PC-3 (cell line): ENCODE measurements at regions not wholly inside any gene's neighbourhood (a gene's known extent, or its start where the extent isn't known, plus 50 kb on each side); places are given as distances from the start of the nearest gene placed in this dataset.

Experiments used
- ATAC-seq: fragments of 200-7000 bp; cut with Tn5 transposase; 2 replicates; pipeline ENCODE4 v1.9.1; 2020; ENCODE audit warnings: mild to moderate bottlenecking, moderate library complexity
- BruUV-seq: library from RNA; stranded (reverse); fragments of 400-500 nt; replicated peaks from 2 replicates; lab custom pipeline; 2021; lab: Mats Ljungman, UMichigan
- CTCF ChIA-PET: fragments of 300-600 bp; sonication (Branson Sonifier 250); formaldehyde crosslinking; loops from one replicate; lab custom pipeline; 2022; ENCODE audit warnings: antibody characterized with exemption; lab: Charles Lee
- POLR2A ChIA-PET: fragments of 300-600 bp; sonication (Branson Sonifier 250); formaldehyde crosslinking; loops from one replicate; lab custom pipeline; 2022; ENCODE audit warnings: antibody characterized with exemption; ENCODE audit not compliant: unreplicated experiment; lab: Charles Lee
- DNase-seq: peaks from one replicate; pipeline ENCODE4 v3.0.0-alpha.2; 2015
- H2AFZ ChIP-seq: fragments of 300-600 bp; sonication (generic); 2 replicates; pipeline ENCODE4 v1.6.0; 2016; ENCODE audit warnings: antibody characterized with exemption, low read length
- H3F3A ChIP-seq: fragments of 300-600 bp; sonication (generic); one replicate; pipeline ENCODE4 v1.6.0; 2017; ENCODE audit warnings: antibody characterized with exemption, low read length, control low read depth, mild to moderate bottlenecking; ENCODE audit not compliant: unreplicated experiment
- H3K27ac ChIP-seq: fragments of 300-600 bp; sonication (generic); 2 replicates; pipeline ENCODE4 v1.5.1; 2016; ENCODE audit warnings: mild to moderate bottlenecking, low read length
- H3K27me3 ChIP-seq: fragments of 300-600 bp; sonication (generic); 2 replicates; pipeline ENCODE4 v1.6.1; 2016; ENCODE audit warnings: low read length, mixed read lengths
- H3K36me3 ChIP-seq: fragments of 300-600 bp; sonication (generic); 2 replicates; pipeline ENCODE4 v1.6.1; 2016; ENCODE audit warnings: low read depth, mixed run types, low read length, mixed read lengths
- H3K4me1 ChIP-seq: fragments of 300-600 bp; sonication (generic); 2 replicates; pipeline ENCODE4 v1.5.1; 2016; ENCODE audit warnings: low read length; ENCODE audit not compliant: insufficient read depth
- H3K4me2 ChIP-seq: fragments of 300-600 bp; sonication (generic); 2 replicates; pipeline ENCODE4 v1.6.0; 2016; ENCODE audit warnings: low read length
- H3K4me3 ChIP-seq: fragments of 300-600 bp; sonication (generic); 2 replicates; pipeline ENCODE4 v1.5.1; 2016; ENCODE audit warnings: mild to moderate bottlenecking, low read length, mixed read lengths
- H3K79me2 ChIP-seq: fragments of 300-600 bp; sonication (generic); 2 replicates; pipeline ENCODE4 v1.6.1; 2017; ENCODE audit warnings: low read length, mixed read lengths
- H3K9ac ChIP-seq: fragments of 300-600 bp; sonication (generic); 2 replicates; pipeline ENCODE4 v1.6.0; 2016; ENCODE audit warnings: mild to moderate bottlenecking, low read length
- H3K9me2 ChIP-seq: fragments of 300-600 bp; sonication (generic); replicated peaks from 2 replicates; pipeline ENCODE4 v1.6.1; 2016; ENCODE audit warnings: mixed run types, low read length, mixed read lengths
- H3K9me3 ChIP-seq: fragments of 300-600 bp; sonication (generic); 2 replicates; pipeline ENCODE4 v1.6.1; 2016; ENCODE audit warnings: low read length, mixed read lengths
- H4K20me1 ChIP-seq: fragments of 300-600 bp; sonication (generic); 2 replicates; pipeline ENCODE4 v1.6.1; 2016; ENCODE audit warnings: low read length, mixed read lengths
- EZH2 ChIP-seq: fragments of 300-600 bp; sonication (generic); IDR thresholded peaks from one replicate; pipeline ENCODE4 v1.6.1; 2017; ENCODE audit warnings: antibody characterized with exemption, mild to moderate bottlenecking, low read length; ENCODE audit not compliant: unreplicated experiment
- EZH2phosphoT487 ChIP-seq: fragments of 300-600 bp; sonication (generic); IDR thresholded peaks from 2 replicates; pipeline ENCODE4 v1.6.1; 2018; ENCODE audit warnings: mild to moderate bottlenecking, antibody characterized with exemption, low read length, borderline replicate concordance
- intact Hi-C: fragments of 100-400 bp; cut with micrococcal nuclease; formaldehyde crosslinking; loops from 2 replicates; pipeline ENCODE4 v1.9.0; 2023
- TF ChIP-seq, protein P1 (sequence below): fragments of 300-600 bp; sonication (generic); conservative IDR thresholded peaks from 2 replicates; pipeline ENCODE4 v1.5.1; 2017; ENCODE audit warnings: antibody characterized with exemption, low read depth, mild to moderate bottlenecking, low read length

DNA sequence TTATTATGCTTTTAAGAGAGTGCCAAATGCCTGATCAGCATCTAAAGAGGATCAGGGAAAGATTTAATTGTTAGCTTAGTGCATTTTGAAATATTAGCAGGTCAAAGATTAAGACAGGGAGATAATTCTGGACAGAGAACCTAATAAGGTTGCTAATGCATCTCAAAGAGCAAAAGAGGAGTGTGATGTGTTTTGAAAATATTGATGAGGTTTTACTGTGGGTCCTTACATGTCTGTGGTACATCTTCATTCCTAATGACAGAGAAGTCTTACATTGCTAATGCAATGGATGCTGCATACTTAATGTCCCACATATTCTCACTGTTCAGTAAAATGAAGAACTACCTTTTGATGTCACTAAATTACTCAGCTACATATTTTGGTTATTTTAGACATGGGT, 154.1 kb downstream of the TAF11L14 start:
- POLR2A ChIA-PET, result no interaction called here
- no peak for ATAC-seq

DNA sequence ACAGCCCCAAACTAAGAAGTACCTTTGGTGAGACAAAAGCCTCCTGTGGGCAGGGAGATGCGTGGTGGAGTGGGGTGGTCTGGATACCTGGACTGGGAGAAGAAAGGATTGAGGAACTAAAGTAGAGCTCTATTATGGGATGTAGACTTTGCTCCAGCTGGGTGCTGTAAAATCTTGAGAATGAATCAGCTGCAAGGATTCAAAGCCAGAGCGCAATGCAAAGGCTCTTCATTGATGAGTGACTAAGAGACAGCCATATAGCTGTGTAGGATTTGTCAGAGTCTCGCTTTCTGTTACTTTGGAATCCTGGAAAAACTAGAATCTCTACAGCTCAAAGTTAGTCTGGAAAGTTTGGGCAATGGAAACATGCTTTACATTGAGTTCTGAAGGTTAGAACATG, 159.9 kb downstream of the TAF11L14 start:
- TF ChIP-seq EZH2 (no peak), EZH2phosphoT487 (no peak)
- H3K27me3 ChIP-seq, result no peaks in the 10 kb centered on the region
- H3K9me3 ChIP-seq, result no peaks in the 10 kb centered on the region
- H3F3A ChIP-seq, result no peaks in the 10 kb centered on the region
- no peak overlapping the region for H2AFZ ChIP-seq
- ATAC-seq, result no peak
- no peak overlapping the region for H3K4me3 ChIP-seq
- no peak overlapping the region for H3K27ac ChIP-seq
- H3K36me3 ChIP-seq, result no peaks in the 10 kb centered on the region
- intact Hi-C loops, result no loop called here
- H3K9me2 ChIP-seq, result no peaks in the 10 kb centered on the region
- H3K79me2 ChIP-seq, result no peaks in the 10 kb centered on the region
- ChIA-PET POLR2A (no interaction called here), CTCF (no interaction called here)
- BruUV-seq, result no TSS peak
- no peaks in the 10 kb centered on the region for H4K20me1 ChIP-seq
- peaks cover 16% of the 10 kb centered on the region for H3K4me1 ChIP-seq
- DNase-seq, result peak; percentile 16
- no peak overlapping the region for H3K4me2 ChIP-seq
- H3K9ac ChIP-seq, result no peak overlapping the region

More for the DNA sequence above, 154.1 kb downstream of the TAF11L14 start:
- no peaks in the 10 kb centered on the region for H3K36me3 ChIP-seq
- BruUV-seq, result no TSS peak
- H4K20me1 ChIP-seq, result no peaks in the 10 kb centered on the region
- TF ChIP-seq EZH2phosphoT487 (no peak), EZH2 (no peak)
- TF ChIP-seq, protein P1, sequence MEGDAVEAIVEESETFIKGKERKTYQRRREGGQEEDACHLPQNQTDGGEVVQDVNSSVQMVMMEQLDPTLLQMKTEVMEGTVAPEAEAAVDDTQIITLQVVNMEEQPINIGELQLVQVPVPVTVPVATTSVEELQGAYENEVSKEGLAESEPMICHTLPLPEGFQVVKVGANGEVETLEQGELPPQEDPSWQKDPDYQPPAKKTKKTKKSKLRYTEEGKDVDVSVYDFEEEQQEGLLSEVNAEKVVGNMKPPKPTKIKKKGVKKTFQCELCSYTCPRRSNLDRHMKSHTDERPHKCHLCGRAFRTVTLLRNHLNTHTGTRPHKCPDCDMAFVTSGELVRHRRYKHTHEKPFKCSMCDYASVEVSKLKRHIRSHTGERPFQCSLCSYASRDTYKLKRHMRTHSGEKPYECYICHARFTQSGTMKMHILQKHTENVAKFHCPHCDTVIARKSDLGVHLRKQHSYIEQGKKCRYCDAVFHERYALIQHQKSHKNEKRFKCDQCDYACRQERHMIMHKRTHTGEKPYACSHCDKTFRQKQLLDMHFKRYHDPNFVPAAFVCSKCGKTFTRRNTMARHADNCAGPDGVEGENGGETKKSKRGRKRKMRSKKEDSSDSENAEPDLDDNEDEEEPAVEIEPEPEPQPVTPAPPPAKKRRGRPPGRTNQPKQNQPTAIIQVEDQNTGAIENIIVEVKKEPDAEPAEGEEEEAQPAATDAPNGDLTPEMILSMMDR, result no peak
- no peaks in the 10 kb centered on the region for H3F3A ChIP-seq
- no peak overlapping the region for H3K27ac ChIP-seq
- H3K9me3 ChIP-seq, result no peaks in the 10 kb centered on the region
- H2AFZ ChIP-seq, result no peak overlapping the region
- H3K4me2 ChIP-seq, result no peak overlapping the region
- H3K9ac ChIP-seq, result no peak overlapping the region
- intact Hi-C loops, result no loop called here
- DNase-seq, result no peak
- CTCF ChIA-PET, result no interaction called here
- H3K9me2 ChIP-seq, result no peaks in the 10 kb centered on the region
- H3K4me3 ChIP-seq, result no peak overlapping the region
- no peaks in the 10 kb centered on the region for H3K4me1 ChIP-seq
- no peaks in the 10 kb centered on the region for H3K27me3 ChIP-seq
- H3K79me2 ChIP-seq, result no peaks in the 10 kb centered on the region

DNA sequence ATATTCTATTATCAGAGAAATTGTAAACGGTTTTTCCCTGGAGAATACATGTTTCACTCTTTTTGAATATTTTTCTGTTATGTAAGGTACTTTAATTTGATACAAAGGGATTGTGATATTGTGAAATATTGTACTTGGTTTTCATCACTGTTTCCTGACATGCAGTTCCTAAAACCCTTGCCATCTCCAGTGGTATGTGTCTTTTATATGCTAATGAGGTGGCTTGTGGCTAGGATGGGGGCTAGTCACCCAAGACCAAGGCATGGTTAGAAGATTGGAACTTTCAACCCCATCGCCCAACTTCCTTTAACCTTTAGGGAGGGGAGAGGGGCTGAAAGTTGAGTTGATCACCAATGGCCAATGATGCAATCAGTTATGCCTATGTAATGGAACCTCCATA, 160.6 kb downstream of the TAF11L14 start:
- TF ChIP-seq, protein P1, result no peak
- no peak for TF ChIP-seq EZH2
- no peak for TF ChIP-seq EZH2phosphoT487
- Histone ChIP-seq H3K4me1 (peaks cover 22% of the 10 kb centered on the region), H3K4me3 (no peak overlapping the region), H3F3A (no peaks in the 10 kb centered on the region), H3K9ac (no peak overlapping the region), H3K27ac (no peak overlapping the region), H4K20me1 (no peaks in the 10 kb centered on the region), H3K36me3 (no peaks in the 10 kb centered on the region), H3K9me3 (no peaks in the 10 kb centered on the region), H3K4me2 (no peak overlapping the region), H2AFZ (no peak overlapping the region), H3K79me2 (no peaks in the 10 kb centered on the region), H3K9me2 (no peaks in the 10 kb centered on the region), H3K27me3 (no peaks in the 10 kb centered on the region)
- ATAC-seq (no peak), DNase-seq (no peak)
- no TSS peak for BruUV-seq
- ChIA-PET CTCF (no interaction called here), POLR2A (no interaction called here)
- intact Hi-C loops, result no loop called here
